Activated CD8-positive, alpha-beta memory T cell treated with anti-CD3 and anti-CD28 coated beads for 4 hours (primary cell): ENCODE measurements at regions not wholly inside any gene's neighbourhood (a gene's known extent, or its start where the extent isn't known, plus 50 kb on each side); places are given as distances from the start of the nearest gene placed in this dataset.

ENCODE experiments used
- DNase-seq, 2 donors: peaks; one replicate each; pipeline ENCODE4 v3.0.0-alpha.2; 2020; ENCODE audit warnings: low read depth in 2 of 2

- DNase-seq, result no peak
These were observed 376.1 kb downstream of the FBXW7 start for GRCh38 chr4:152159773-152160172.

- DNase-seq, result no peak
These were observed 377.7 kb downstream of the FBXW7 start for GRCh38 chr4:152158225-152158624.

GRCh38 chr4:152157629-152158028 lies 378.3 kb downstream of the FBXW7 start:
- no peak for DNase-seq

GRCh38 chr4:152156442-152156841 lies 379.4 kb downstream of the FBXW7 start:
- no peak for DNase-seq

- DNase-seq, result no peak
These were observed 380.8 kb downstream of the FBXW7 start for GRCh38 chr4:152155070-152155469.

- DNase-seq, result no peak
These were observed 381.5 kb downstream of the FBXW7 start for GRCh38 chr4:152154433-152154832.

- DNase-seq, result no peak
These were observed 382.2 kb downstream of the FBXW7 start for GRCh38 chr4:152153476-152154270.

GRCh38 chr4:152150214-152150613 lies 385.7 kb downstream of the FBXW7 start:
- no peak for DNase-seq

- no peak for DNase-seq
These were observed 386.1 kb downstream of the FBXW7 start for GRCh38 chr4:152149745-152150144.

- no peak for DNase-seq
These were observed 387.2 kb upstream of the GATB start for GRCh38 chr4:152148057-152148456.

- no peak for DNase-seq
These were observed 385.4 kb upstream of the GATB start for GRCh38 chr4:152146244-152146643.

- no peak for DNase-seq
These were observed 383.0 kb upstream of the GATB start for GRCh38 chr4:152143806-152144205.

- DNase-seq, result no peak
These were observed 377.6 kb upstream of the GATB start for GRCh38 chr4:152138451-152138850.

- DNase-seq, result no peak
These were observed 372.0 kb upstream of the GATB start for GRCh38 chr4:152132776-152133175.

- DNase-seq, result no peak
These were observed 367.5 kb upstream of the GATB start for GRCh38 chr4:152128356-152128755.

- DNase-seq, result no peak
These were observed 365.4 kb upstream of the GATB start for GRCh38 chr4:152126238-152126637.

- no peak for DNase-seq
These were observed 358.2 kb upstream of the GATB start for GRCh38 chr4:152118819-152119553.

GRCh38 chr4:152117933-152118507 lies 357.2 kb upstream of the GATB start:
- no peak for DNase-seq

GRCh38 chr4:152117520-152117919 lies 356.7 kb upstream of the GATB start:
- DNase-seq, result no peak

- no peak for DNase-seq
These were observed 356.2 kb upstream of the GATB start for GRCh38 chr4:152117054-152117453.

- no peak for DNase-seq
These were observed 355.0 kb upstream of the GATB start for GRCh38 chr4:152115794-152116193.

- no peak for DNase-seq
These were observed 354.3 kb upstream of the GATB start for GRCh38 chr4:152115118-152115517.

GRCh38 chr4:152114562-152114961 lies 353.8 kb upstream of the GATB start:
- DNase-seq, result no peak
